GM12891 (cell line): ENCODE measurements at regions not wholly inside any gene's neighbourhood (a gene's known extent, or its start where the extent isn't known, plus 50 kb on each side); places are given as distances from the start of the nearest gene placed in this dataset.

Source experiments
- POLR2A ChIP-seq: IDR thresholded peaks from 2 replicates; pipeline ENCODE4 v1.6.1; 2011; ENCODE audit warnings: low read depth, low read length, control low read depth
- POLR2AphosphoS5 ChIP-seq: IDR thresholded peaks from 2 replicates; pipeline ENCODE4 v1.6.1; 2011; ENCODE audit warnings: low read depth, low read length, control low read depth
- SPI1 ChIP-seq: IDR thresholded peaks from 2 replicates; pipeline ENCODE4 v1.6.1; 2011; ENCODE audit warnings: low read depth, low read length, control low read depth

GRCh38 chr11:91394073-91394726 lies 830.4 kb upstream of the FAT3 start:
- TF ChIP-seq POLR2AphosphoS5 (no peak), POLR2A (no peak), SPI1 (no peak)
